ENCODE measurements at regions not wholly inside any gene's neighbourhood (a gene's known extent, or its start where the extent isn't known, plus 50 kb on each side); places are given as distances from the start of the nearest gene placed in this dataset.

DNA sequence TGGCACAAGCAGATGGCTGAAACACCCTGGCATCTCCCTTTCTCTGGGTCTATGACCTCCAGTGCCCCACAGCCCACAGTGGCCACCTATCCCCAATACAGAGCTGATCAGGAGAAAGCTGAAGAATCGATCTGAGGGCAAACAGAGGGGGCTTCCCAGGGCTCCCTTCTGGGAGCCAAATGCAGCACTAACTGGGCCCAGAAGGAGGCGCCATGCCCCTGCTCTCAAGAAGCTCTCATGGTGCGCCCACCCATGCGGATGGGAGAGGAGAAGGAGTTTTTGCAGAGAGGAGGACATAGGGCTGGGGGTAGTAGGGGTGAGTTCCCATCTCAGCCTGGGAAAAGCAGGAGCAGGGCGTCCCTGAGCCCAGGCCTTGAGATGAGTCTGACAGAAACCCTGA, 787.3 kb upstream of the RAB6C start:
- TF ChIP-seq, protein P1, sequence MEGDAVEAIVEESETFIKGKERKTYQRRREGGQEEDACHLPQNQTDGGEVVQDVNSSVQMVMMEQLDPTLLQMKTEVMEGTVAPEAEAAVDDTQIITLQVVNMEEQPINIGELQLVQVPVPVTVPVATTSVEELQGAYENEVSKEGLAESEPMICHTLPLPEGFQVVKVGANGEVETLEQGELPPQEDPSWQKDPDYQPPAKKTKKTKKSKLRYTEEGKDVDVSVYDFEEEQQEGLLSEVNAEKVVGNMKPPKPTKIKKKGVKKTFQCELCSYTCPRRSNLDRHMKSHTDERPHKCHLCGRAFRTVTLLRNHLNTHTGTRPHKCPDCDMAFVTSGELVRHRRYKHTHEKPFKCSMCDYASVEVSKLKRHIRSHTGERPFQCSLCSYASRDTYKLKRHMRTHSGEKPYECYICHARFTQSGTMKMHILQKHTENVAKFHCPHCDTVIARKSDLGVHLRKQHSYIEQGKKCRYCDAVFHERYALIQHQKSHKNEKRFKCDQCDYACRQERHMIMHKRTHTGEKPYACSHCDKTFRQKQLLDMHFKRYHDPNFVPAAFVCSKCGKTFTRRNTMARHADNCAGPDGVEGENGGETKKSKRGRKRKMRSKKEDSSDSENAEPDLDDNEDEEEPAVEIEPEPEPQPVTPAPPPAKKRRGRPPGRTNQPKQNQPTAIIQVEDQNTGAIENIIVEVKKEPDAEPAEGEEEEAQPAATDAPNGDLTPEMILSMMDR (conservative IDR thresholded peaks at IDR 0.05 in 1 of 2, IDR thresholded peaks at IDR 0.05 in 1 of 2; ENCODE audit: low read depth in 1 of 2, low read length in 2 of 2): no peak
- no peak for TF ChIP-seq EZH2 (IDR thresholded peaks at IDR 0.05; ENCODE audit: low read length, missing control alignments)
